Forelimb muscle (tissue), 1 donor: ENCODE measurements at regions not wholly inside any gene's neighbourhood (a gene's known extent, or its start where the extent isn't known, plus 50 kb on each side); places are given as distances from the start of the nearest gene placed in this dataset.
"Not testable (repeated sequence)": the region's sequence is repeated elsewhere in the genome, so short reads cannot be mapped to it uniquely, and the experiment has no call there.

ENCODE experiments used
- DNase-seq: peaks from one replicate; pipeline ENCODE4 v3.0.0-alpha.2; 2013; ENCODE audit warnings: low read depth

- DNase-seq = no peak
These were observed 490.0 kb downstream of the SUCLG1 start for GRCh38 chr2:83969085-83969484.

- no peak for DNase-seq
These were observed 491.2 kb downstream of the SUCLG1 start for GRCh38 chr2:83967854-83968253.

GRCh38 chr2:83966946-83967345 is 492.1 kb downstream of the SUCLG1 start:
- not testable (repeated sequence) for DNase-seq

GRCh38 chr2:83961512-83961911 is 497.6 kb downstream of the SUCLG1 start:
- no peak for DNase-seq

- DNase-seq = no peak
These were observed 498.7 kb downstream of the SUCLG1 start for GRCh38 chr2:83960371-83960770.

- no peak for DNase-seq
These were observed 499.8 kb downstream of the SUCLG1 start for GRCh38 chr2:83959266-83959665.

- no peak for DNase-seq
These were observed 502.1 kb downstream of the SUCLG1 start for GRCh38 chr2:83956991-83957390.

- DNase-seq = no peak
These were observed 505.4 kb downstream of the SUCLG1 start for GRCh38 chr2:83953697-83954096.

GRCh38 chr2:83951378-83951947 is 507.6 kb downstream of the SUCLG1 start:
- no peak for DNase-seq

- no peak for DNase-seq
These were observed 509.7 kb downstream of the SUCLG1 start for GRCh38 chr2:83949361-83949760.

GRCh38 chr2:83944191-83944590 is 514.9 kb downstream of the SUCLG1 start:
- DNase-seq = no peak

GRCh38 chr2:83943265-83943664 is 515.8 kb downstream of the SUCLG1 start:
- no peak for DNase-seq

- no peak for DNase-seq
These were observed 517.2 kb downstream of the SUCLG1 start for GRCh38 chr2:83941886-83942285.

- no peak for DNase-seq
These were observed 525.3 kb downstream of the SUCLG1 start for GRCh38 chr2:83933749-83934148.

GRCh38 chr2:83923531-83923930 is 535.5 kb downstream of the SUCLG1 start:
- DNase-seq = no peak

- DNase-seq = no peak
These were observed 542.5 kb downstream of the SUCLG1 start for GRCh38 chr2:83916559-83916958.

GRCh38 chr2:83915381-83915780 is 543.7 kb downstream of the SUCLG1 start:
- DNase-seq = no peak

- DNase-seq = no peak
These were observed 550.3 kb downstream of the SUCLG1 start for GRCh38 chr2:83908750-83909149.

GRCh38 chr2:83901317-83901716 is 557.8 kb downstream of the SUCLG1 start:
- DNase-seq = no peak

- DNase-seq = no peak
These were observed 558.2 kb downstream of the SUCLG1 start for GRCh38 chr2:83900862-83901261.

- no peak for DNase-seq
These were observed 559.8 kb downstream of the SUCLG1 start for GRCh38 chr2:83899271-83899670.

- no peak for DNase-seq
These were observed 564.1 kb downstream of the SUCLG1 start for GRCh38 chr2:83894976-83895375.

GRCh38 chr2:83887757-83888156 is 571.3 kb downstream of the SUCLG1 start:
- DNase-seq = no peak

GRCh38 chr2:83879127-83879526 is 580.0 kb downstream of the SUCLG1 start:
- no peak for DNase-seq
